Putamen (tissue), 1 donor: ENCODE measurements at regions not wholly inside any gene's neighbourhood (a gene's known extent, or its start where the extent isn't known, plus 50 kb on each side); places are given as distances from the start of the nearest gene placed in this dataset.

Source experiments
- DNase-seq: peaks from one replicate; pipeline ENCODE4 v3.0.0-alpha.2; 2016; ENCODE audit warnings: low spot score

- DNase-seq: no peak
Observed at GRCh38 chr1:34270181-34270580, 93.5 kb downstream of the C1orf94 start.

- no peak for DNase-seq
Observed at GRCh38 chr1:34272152-34272551, 95.4 kb downstream of the C1orf94 start.

- no peak for DNase-seq
Observed at GRCh38 chr1:34275150-34275549, 98.4 kb downstream of the C1orf94 start.

DNA sequence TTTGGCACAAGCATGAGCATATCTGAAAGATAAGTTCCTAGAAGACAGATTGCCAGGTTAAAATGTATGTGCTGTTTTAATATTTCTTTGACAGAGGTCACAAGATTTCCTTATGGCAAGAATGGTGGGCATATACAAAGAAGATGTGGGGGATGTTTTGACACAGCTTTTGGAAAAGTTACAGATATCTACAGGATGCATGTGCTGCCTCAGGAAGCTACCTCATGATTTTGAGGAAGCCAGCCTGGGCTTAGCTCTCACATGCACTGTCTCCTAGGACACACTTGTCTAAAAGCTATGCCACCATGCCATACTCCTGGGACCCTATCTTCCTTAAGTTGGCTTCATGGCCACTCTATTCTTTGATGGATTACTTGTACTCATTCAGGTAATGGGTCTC lies 99.9 kb downstream of the C1orf94 start:
- DNase-seq: no peak

- DNase-seq: no peak
Observed at GRCh38 chr1:34277150-34277549, 100.4 kb downstream of the C1orf94 start.

- DNase-seq: no peak
Observed at GRCh38 chr1:34278211-34278610, 101.5 kb downstream of the C1orf94 start.

DNA sequence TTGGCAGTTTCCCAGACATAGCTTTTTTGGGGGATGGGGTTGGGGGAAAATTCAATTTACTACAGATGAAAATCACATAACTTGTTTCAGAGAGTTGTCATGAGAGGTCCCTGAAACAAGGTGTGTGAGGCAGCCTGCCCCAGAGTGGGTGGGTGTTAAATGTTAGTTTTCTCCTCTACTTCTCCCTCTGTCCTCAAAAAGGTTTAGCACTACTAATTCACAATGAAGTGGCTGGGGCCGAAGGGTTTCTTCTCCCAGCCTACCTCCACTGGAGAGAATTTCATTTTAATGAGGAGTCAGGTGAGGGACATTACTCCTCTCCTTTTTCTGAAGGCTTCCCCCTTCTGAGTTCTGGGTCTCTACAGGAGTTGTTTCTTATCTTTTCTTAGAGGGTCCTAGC lies 103.3 kb downstream of the C1orf94 start:
- no peak for DNase-seq

- DNase-seq: no peak
Observed at GRCh38 chr1:34280509-34280908, 103.8 kb downstream of the C1orf94 start.

DNA sequence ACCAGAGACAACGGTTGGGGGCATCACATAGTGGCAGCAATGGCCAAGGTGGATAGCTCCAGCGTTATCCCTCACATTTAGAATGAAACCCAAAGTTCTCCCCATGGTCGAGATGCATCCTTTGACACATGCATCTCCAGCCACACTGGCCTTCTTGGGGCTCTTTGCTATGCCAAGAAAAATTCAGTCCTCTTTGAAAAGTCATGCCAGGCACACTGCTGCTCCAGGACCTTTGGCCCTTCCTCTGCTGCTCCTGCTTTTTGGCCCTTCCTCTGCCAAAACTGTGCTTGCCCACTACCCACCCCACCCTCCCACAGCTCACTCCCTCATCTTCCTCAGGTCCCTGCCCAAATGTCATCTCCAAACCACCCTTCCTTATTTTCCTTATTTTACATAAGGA lies 106.4 kb downstream of the C1orf94 start:
- DNase-seq: no peak

DNA sequence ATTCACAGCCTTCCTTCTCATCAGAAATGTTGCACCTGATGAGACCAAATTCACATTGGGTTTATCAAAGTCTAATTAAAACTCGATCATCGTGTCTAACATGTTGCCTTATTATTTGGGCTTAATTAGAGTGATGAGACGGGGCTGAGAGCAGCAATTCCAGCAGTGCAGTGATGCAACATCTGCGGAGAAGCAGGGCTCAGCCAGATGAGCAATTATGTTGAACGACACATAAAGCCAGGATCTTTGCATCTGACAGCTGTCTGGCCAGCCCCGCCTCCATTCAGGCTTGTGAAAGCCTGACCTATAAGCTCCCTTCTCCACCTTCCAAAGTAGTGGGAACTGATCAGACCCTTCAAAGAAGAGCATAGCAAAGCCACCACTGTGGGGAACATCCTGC lies 109.8 kb downstream of the C1orf94 start:
- no peak for DNase-seq

- no peak for DNase-seq
Observed at GRCh38 chr1:34290831-34291230, 114.1 kb downstream of the C1orf94 start.

DNA sequence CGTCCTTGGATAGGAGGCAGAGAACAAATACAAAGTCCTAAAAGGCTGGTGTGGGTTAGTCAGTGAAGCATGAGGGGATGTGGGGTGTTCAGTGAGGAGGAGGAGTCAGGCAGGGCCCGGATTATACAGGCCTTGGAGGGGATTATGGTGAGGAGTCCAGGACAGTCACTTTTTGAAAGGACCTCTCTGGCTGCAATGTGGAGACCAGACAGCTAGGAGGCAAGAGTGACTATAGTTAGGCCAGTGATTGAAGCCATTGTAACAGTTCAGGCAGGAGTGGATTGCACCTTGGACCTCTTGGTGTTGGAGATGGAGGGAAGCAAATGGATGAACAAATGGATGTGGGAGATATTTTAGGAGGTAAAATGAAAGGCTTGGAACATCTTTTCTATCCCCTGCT lies 115.8 kb downstream of the C1orf94 start:
- DNase-seq: no peak

DNA sequence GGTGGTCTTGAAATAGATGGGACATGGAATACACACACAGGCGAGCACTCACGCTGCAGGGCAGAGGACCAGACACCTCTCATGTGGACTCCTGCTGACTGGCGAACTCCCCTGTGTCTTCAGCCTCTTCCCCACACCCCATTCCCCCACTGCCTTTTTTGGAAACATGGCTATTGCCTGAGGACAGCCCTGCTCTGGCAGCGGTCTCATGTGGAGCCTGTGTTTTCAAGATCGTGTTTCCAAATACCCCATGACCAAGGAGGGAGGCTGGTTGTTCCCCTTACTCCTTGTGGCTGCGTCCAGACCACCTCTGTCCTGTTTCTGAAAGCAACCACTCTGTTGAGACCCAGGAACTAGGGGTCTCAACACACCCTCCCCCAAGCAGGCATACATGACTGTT lies 119.4 kb downstream of the C1orf94 start:
- DNase-seq: no peak

- no peak for DNase-seq
Observed at GRCh38 chr1:34302798-34303197, 126.1 kb downstream of the C1orf94 start.

- DNase-seq: no peak
Observed at GRCh38 chr1:34303218-34303617, 126.5 kb downstream of the C1orf94 start.

DNA sequence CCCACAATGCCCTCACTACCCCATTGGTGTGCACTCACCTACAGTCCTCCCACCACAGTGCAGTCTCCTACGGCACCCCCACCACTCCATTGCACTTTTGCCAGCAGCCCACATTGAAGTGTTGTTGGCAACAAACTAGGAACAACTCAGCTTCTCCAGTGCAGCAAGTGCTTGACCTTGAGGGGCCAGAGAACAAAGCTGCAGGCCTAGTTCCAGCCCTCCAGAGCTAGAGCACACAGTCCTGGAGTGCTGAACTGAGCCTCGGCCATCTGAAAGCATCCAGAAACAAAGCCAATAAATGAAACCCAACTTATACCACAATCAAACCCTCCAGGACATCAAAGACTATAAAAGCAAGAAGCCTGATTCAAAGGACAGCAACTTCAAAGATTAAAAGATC lies 129.9 kb downstream of the C1orf94 start:
- no peak for DNase-seq

DNA sequence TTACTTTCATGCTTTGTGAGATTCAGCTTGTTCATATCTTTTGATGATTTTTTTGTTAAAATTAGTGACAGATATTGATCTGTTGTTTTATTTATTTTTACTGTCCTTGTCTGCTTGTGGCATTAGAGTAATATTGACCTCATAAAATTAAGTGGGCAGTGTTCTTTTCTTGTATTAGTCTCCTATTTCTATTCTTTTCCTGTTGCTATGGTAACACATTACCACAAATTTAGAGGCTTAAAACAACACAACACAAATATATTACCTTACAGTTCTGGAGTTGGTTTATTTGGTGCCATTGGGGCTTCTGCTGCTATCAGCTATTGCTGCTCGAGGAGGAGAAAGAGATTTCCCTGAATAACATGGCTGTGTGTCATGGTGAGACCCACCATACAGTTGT lies 135.7 kb downstream of the C1orf94 start:
- no peak for DNase-seq

DNA sequence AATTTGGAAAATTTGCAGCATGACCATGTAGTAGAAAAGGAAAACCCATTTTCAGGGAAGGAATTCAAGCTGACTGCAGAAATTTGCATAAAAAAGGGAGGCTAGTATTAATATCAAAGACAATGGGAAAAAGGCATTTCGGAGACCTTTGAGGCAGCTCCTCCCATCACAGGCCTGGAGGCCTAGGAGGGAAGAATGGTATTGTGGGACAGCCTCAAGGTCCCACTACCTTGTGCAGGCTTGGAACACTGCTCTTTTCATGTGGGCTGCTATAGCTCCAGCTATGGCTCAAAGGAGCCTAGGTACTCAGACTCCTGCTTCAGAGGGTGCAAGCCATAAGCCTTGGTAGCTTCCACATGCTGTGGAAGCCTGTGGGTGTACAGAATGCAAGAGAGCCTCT lies 139.3 kb downstream of the C1orf94 start:
- DNase-seq: no peak

- no peak for DNase-seq
Observed at GRCh38 chr1:34316773-34317172, 140.1 kb downstream of the C1orf94 start.

GRCh38 chr1:34319218-34319617 lies 142.5 kb downstream of the C1orf94 start:
- no peak for DNase-seq

DNA sequence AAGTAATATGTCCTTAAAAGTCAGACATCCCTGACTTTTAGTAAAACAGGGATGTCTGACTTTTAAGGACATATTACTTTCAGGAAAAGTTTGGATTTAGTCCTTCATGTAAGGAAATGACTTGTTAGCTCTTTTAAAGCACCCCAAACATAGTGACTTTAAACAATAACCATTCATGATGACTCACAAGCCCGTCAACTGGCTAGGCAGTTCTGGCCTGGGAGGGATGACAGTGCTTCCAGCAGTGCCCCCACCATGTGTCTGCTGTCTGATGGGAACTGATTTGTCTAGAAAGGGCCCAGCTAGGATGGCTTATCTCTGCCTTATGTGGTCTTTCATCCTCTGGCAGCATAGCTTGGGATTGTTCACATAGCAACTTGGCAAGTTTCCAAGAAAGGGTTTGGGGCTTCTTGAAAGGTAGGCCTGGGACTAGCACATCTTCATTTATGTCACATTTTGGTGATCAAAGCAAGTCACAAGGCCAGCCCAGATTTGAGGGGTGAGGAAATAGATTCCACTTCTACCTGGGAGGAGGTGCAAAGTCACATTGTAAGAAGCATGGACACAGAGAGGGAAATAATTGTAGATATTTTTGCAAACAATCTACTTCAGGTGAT lies 143.5 kb downstream of the C1orf94 start:
- DNase-seq: no peak

DNA sequence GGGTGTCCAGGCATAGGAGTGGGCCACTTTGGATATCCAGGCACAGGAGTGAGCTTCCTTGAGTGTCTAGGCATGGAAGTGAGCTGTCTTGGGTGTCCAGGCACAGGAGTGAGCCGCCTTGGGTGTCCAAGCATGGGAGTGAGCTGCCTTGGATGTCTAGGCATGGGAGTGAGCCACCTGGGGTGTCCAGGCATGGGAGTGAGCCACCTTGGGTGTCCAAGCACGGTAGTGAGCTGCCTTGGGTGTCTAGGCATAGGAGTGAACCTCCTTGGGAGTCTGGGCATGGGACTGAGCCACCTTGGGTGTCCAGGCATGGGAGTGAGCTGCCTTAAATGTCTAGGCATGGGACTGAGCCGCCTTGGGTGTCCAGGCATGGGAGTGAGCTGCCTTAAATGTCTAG lies 146.3 kb downstream of the C1orf94 start:
- DNase-seq: no peak

DNA sequence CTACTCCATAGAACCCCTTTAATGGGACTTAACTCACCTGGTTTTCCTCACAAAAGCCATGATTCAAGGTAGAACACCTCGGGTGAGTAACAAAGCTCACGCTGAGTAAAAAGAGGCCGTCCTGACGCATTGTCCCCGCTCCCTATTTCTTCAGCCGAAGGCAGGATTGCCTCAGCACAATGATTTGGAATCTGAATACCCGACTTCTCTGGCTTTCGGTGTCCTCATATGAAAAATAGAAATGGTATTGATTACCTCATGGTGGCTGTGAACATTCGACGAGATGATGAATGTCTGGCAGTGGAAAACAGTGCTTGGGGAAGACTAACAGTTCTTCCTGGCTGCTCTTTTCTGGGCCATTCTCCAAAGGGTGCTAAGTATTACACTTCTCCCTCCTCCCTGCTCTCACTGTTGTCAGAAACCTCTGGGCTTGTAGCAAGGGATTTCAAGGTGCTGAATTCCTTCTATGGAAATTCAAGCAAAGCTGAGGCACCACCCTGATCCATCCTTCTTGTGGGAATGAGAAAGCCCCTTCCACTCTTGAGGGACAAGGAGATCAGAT lies 148.3 kb downstream of the C1orf94 start:
- DNase-seq: no peak

GRCh38 chr1:34328281-34328799 lies 151.6 kb downstream of the C1orf94 start:
- no peak for DNase-seq
